Hematopoietic multipotent progenitor cell treated with erythropoietin and hydrocortisone succinate and interleukin-3 and kit ligand, for 8 days (in vitro differentiated cells): ENCODE measurements at regions not wholly inside any gene's neighbourhood (a gene's known extent, or its start where the extent isn't known, plus 50 kb on each side); places are given as distances from the start of the nearest gene placed in this dataset.

ENCODE experiments used
- DNase-seq: peaks from one replicate; pipeline ENCODE4 v3.0.0-alpha.2; 2015

DNA sequence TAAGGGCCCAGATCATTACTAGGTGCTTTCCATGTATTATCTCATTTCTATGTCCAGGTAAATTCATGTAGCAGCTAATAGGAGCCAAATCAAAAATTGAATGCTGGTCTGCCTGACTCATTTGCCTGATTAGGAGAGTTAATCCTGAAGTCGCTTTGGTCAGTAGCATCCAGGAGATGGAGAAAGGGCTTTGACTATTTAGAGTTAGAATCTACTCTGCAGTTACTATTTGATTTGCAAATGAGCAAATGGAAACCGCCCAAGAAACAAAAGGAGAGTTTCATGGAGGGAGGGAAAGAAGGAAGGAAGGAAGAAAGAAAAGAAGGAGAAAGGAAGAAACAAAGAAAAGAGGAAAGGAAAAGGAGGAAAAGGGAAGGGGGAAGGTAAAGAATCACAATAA is 539.6 kb upstream of the MMS22L start:
- no peak for DNase-seq

DNA sequence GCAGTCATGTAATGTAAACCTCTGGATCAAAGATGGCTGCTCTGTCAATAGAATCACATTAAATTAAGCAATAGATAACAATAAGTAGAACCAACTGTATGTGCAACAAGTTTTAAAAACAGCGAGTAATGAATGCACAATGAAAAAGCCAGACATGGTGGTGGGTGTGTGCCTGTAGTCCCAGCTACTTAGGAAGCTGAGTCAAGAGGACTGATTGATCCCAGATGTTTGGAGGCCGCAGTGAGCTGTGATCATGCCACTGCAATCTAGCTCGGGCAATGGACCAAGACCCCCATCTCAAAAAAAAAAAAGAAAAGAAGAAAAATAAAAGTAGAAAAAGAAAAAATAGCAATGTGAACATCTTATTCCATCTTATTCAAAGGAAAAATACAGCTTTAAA is 558.7 kb upstream of the MMS22L start:
- DNase-seq = no peak

DNA sequence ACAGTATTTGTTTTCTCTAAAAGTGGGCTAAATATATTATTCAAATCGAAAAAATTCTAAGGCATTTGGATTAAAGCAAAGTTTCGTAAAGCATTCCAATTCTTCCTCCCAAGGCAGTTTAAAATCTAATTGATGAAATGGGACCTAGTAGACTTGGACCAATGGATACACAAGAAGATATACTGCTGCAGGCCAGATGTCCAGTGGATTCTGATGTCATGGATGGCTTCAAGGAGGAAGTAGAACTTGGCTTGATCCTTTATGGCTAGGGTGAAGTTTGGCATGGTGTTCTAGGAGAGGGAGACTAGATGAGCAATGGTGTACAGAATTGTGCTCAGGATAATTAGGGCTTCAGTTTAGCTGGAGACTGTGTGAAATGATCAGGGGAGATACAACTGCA is 559.5 kb upstream of the MMS22L start:
- no peak for DNase-seq

DNA sequence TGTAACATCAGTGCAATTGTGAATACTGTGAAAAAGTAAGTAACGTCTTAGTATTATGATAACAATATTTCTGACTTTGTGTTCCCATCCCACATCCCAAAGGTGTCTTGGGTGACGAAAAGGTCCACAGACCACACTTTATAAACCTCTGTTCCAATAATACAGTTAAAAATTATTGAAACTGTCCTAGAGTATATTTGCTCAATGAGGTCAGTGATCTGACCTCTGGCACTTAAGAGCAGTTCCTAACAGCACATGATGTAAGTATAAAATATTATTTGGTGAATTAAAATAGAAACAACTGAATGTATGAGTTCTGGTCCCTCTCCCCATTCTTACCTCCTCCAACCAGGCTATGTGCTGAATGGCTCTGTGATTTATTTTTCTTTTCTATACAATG is 566.4 kb upstream of the MMS22L start:
- DNase-seq = no peak

DNA sequence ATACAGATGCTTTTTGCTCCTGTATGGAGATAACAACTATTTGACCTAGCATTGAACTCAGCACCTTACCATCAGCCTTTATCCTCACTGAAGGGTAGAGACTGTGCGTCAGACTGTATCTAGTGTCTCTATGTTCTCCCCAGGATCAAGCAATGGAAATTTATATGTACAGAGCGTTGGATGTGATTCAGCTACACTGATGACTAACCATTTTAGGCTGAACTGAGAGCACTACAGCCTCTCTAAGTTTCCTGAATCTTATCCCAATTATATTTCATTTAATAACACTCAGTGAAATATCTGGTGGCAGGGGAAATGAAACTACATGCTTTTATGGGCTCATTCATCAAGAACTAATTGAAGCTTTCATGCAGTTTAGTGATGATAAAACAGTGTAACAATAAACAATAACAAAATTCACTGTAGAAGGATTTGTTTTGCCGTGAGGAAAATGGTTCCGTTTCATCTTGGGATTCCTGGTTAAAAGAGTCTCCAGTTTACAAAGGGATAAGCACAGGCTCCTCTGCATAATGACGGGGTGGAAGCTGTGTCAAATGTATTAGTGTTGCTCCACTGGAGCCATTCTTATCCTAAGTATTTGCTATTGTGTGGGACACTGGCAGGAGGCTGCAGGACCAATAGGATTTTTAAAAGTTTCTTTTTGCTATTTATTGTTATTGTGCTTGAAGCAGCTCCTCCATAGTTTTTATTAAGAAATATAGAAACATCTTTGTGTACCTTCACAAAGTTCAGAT is 567.6 kb upstream of the MMS22L start:
- DNase-seq = no peak

DNA sequence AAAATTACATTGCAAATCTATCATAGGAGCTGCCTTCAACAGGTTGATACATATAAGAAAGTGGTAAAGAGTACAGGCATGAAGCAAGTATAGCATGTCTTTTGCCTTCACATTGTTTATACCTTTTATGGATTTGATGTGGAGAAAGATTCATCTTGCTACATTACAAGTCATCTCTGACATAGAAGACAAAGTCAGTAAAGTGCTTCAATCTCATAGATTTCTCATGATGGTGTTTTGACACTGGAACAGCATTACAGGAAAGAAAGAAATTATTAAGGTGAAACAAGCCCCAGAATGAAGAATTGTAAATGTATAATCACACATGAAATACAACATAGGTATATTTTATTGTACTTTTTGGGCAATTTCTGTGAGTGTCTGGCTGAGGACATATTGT is 580.7 kb upstream of the MMS22L start:
- no peak for DNase-seq

DNA sequence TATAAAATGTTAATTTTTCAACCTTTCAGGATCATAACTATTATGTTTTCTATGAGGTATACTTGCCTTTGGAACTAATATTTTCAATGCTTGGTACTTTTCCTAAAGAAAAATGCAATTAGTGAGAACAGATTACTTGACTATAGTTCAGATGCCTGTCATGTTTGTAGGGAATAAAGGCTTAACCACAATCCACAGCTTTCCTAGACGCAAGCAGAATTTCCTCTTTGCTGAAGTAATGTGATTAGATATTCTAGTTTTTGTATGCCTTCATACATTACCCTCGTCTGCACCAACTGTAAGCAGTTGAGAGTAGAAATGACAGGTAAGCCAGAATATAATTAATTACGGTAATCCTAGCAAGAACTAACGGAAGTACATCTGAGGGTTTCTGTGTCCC is 581.4 kb upstream of the MMS22L start:
- DNase-seq = no peak

DNA sequence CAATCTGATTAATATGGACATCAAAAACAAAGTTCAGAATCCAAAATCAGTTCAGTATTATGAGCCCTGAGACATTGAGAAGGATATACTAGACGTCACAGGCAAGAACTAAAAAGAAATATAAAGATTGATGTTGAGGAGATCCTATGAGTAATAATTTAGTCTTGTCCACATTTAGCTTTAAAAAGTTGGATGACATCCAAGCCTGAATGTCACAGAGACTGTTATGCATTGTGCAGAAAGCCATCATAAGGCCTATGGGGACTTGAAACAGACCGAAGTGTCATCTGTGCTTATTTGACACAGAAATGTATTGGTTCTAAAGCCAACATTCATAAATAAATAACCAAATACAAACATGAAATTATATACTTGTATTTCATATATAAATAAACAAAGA is 581.8 kb upstream of the MMS22L start:
- DNase-seq = no peak

DNA sequence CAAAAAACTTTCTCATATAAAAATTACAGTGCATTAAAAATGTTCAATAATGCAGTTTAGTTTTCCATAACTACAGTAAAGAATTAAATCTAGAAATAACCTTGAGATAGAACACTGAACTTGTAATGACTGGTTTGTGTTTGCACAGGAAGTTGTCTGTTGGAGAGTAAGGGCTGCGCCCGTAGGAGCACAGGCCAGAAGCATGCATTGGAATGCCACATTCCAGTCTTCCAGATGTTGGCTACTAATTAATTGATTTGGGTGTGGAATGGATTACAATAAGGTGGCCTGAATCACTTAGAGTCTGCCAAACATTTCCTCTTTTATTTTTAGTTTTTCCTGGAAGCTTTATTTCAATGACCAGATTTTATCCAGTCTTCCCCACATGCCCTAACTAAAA is 582.6 kb upstream of the MMS22L start:
- DNase-seq = no peak

DNA sequence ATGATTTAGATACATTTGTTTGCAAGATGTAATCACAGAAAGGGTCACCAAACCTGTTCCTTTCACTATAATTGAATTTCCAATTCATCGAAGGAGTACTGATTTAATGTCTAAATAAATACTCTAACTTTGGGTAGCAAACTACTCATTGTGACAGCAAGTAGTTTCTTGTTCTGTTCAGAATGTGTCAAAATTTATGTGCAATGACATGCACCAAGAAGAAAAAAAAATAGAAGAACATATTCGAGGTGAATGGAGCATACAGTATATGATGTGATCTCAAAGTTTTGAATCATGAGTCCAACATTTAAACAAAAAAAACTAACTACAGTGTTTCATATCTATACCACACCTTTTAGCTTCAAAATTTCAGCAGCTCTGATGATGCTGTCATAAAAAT is 583.6 kb upstream of the MMS22L start:
- no peak for DNase-seq

DNA sequence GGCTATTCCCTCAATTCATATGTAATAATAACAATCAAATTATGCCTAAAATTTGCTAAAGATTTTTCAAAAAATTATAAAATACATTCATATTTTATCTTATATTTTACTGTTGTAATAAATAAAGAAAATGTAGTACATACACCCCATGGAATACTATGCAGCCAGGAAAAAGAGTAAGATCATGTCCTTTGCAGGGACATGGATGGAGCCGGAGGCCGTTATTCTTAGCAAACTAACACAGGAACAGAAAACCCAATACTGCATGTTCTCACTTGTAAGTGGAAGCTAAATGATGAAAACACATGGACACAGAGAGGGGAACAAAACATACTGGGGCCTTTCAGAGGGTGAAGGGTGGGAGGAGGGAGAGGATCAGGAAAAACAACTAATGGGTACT is 584.2 kb upstream of the MMS22L start:
- no peak for DNase-seq

DNA sequence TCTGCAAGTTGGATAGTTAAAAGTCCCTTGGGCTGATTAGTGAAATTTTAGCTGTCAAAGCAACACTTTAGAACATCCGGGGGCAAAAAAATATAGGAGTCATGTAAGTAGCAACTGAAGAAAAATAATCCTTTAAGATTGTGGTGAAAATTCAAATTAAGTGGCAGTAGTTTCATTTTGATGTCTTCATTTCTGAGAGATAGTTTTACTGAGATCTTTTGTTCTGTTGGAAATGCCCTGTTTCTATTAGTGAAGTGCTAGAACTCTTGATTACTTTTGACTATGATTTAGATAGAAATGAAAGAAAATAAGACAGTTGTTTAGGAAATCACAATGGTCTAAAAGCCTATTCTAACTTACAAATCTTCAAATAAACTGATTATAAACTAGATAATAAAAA is 587.3 kb upstream of the MMS22L start:
- DNase-seq = no peak

DNA sequence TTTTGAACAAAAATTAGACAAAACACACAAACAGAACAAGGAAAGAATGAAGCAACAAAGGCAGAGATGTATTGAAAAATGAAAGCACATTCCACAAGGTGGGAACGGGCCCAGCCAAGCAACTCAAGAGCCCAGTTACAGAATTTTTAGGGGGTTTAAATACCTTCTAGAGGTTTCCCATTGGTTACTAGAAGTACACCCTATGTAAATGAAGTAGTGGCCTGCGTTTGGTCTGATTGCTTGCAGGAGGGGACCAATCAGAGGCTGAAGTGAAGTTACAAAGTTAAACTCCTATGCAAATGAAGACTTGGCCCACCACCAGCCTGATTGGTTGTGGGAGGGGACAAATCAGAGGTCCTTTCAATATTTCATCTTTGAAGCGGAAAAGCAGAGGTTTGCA is 593.7 kb upstream of the MMS22L start:
- DNase-seq = no peak

DNA sequence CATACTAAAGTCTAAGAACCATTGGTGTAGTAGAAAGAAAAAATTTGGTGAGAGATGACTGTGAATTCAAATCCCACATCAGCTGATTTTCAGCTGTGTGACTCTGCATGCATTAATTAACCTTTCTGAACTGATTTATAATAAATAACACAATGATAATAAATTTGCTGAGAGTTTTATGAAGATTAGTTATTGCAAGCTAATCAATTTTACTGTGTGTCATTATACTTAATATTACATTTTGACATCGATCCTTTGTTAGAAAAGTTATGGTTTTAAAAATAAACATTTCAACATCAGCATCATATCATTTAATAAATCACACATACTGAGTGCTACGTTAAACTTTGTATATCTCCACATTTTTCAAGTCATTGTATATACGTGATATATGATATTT is 599.7 kb upstream of the MMS22L start:
- DNase-seq = no peak

DNA sequence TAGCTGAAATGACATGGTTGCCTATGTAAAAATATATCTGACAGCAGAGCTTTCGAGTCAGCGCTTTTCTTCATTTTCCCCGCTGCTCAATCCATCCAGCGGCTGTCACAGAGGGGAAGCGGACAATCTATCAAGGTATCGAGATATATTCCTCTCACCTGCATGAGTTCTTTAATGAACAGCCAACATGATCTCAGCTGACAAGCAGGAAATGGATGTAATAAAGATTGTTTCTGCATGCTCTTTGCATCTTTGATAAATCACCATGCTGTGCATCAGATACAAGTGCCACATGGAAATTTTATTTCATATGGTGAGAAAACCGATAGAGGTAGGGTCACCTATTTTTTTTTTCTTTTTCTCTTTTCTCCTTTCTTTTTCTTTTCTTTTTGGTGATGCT is 602.3 kb upstream of the MMS22L start:
- DNase-seq = no peak

DNA sequence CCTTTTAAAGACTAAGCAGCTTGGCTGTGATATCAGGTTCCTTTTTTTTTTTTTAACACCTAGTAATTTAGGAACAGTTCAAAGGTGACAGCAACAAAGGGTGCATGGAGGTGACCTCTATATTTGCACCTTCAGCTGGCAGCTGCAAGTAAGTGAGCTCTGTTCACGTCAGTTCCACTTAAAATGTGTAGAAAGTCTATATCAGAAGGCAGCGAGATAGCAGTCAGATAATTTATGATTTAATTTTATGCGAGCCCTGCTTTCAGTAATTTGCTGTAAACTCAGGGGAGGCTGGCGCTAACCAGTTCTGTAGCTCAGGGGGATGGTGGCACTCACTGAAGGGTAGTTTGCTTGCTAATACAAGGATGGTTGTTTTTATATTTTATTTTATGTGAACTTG is 602.8 kb upstream of the MMS22L start:
- DNase-seq = no peak

DNA sequence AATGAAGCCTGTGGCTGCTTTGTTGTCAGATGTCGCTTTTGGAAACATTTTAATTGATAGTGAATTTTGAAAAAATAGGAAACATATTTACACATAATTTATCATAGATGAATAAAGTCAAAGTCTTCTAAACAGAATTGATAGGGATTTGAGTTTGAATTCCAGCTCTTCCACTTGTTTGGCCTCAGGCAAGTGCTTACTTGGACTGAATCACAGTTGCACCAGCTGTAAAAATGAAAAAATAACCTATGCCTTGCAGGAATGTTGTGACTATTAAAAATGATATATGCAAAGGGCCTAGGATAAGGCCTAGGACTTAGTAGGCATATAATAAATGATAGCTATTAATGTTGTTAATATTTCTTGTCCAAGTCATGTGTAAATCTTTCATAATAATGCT is 618.5 kb upstream of the MMS22L start:
- DNase-seq = no peak

DNA sequence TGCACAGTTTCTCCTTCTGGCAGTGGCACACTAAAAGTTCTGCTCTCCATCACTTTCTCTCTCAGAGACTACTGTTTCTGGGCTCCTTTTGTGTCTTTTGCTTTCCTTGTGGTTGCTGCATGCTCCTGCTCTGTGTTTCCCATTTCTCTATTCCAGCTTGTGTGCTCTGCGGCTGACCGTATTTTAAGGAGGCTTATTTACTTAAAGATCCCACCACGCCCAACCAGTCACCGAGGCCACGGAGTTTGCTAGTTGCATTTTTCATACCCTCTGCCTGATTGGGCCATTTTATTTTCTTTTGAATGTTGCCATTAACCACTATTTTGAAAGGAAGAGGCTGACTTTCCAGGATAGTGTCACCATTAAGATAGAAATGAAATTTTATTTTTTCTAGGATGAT is 626.4 kb upstream of the MMS22L start:
- no peak for DNase-seq

DNA sequence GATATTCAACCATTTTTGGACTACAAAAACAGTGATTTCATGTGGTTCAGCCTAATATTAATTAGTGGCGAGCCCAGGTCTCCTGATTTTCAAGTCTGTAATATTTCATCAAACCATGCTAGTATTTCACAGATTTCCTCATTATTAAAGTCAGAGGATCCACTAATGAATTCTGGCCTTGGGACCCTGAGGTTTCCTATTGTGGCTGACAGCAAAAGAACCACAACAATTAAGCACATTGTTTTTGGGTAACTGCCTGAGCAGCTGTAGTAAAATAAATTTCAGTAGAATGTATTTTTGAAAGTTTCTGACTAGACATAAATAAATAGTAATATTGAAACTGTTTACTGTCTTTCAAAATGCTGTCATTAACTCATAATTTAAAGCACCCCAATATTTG is 630.7 kb upstream of the MMS22L start:
- no peak for DNase-seq

DNA sequence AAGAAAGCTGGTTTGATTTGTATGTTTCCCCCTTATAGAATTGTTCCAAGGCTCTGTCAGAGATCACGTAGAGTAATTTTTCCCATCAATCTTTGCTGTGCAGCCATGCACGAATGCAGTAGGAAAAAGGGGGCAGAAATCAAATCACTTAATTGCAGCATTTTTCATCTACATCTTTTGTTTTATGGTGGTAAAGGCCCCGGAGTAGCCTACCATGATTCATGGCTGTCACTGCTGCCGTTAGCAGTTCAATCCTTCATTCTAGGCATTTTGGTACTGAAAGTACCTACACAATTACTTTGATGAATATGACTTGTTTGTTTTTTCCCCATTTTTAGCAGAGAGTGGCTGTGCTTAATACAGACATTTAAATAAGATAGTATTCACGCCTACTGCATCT is 631.9 kb upstream of the MMS22L start:
- no peak for DNase-seq

DNA sequence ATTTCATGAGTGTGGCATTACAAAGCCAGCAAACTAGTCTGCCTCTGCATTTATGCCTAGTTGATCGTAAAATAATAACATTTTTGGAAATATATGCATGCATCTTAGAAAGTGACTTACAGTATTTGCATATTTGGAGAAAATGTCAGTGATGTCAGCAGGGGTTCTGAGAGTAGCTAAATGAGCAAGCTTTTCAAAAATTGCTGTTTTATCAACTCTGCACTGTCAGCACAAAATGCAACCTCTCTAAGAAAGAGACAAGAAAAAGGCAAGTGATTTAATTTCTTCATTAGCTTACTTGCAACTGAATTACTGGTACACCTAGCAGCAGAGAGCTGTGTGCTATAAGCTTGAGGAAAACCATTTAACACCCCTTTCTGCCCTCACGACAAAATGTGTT is 632.5 kb upstream of the MMS22L start:
- DNase-seq = no peak

DNA sequence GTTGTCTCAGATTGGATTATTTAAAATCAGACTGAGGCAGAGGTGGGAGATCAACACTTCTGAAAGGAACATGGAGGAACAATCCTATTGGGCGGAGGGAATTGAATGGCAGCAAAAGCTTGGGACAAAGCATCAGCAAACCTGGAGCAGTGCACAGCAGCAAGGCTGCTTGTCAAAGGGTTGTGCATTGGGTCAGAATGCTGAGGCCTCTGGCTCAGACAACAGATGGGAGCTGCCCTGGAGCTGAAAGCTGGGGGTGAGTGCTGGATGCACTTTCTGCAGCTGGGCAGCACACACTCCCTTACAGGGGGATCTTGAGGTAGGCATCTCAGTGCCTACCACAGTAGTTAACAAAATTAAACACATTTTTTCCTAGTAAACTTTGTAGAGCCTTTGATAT is 634.4 kb upstream of the MMS22L start:
- DNase-seq = no peak

DNA sequence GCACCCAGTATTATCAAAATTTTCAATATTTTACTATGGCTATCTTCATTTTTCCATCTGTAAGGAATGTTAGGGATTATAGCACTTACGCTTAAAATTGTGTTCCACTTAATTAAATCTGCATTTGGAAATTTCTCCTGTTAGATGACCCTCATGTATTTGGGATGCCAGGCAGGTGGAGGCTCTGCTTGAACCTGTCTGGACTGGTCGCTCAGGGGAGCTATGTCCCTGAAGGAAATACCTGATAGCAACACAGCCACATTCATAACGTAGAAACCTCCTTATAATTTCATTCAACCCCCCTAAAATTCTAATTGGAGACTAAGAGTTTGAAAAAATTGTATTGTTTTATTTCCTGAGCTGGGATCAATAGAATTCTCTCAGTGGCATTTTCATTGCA is 636.0 kb upstream of the MMS22L start:
- no peak for DNase-seq

DNA sequence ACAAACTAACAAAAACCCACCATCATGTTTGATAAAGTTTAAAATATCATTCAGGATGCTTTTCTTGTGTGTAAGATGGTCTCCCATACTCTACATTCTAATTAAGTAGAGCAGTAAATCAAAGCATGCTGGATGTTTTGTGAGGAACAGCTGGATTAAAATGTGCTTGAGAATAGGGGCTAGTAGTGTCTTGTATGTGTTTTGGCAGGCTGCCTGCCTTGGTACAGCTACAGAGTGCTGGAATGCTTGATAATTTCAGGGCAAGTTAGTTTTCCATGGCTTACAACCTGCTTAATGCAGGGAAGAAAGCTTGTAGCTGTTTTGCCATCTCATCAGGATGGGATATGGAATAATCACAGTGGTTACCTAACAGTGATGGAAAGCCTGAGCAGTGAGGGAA is 636.6 kb upstream of the MMS22L start:
- no peak for DNase-seq

DNA sequence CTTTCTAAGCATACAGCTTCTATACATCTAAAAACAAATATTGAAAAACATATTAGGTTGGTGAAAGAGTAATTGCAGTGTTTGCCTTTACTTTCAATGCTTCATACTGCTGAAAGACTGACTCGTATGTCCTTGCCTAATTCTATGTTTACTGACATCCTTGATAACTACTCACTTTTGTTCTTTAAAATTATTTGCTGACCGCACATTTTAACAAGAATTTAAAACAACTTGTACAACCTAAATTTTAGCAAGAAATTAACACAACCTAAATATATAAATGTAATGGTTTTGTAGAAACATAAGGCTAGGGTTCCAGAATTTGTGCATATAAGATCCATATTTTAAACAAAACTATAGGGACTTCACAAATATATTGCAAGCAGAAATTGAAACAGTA is 640.2 kb upstream of the MMS22L start:
- DNase-seq = no peak

DNA sequence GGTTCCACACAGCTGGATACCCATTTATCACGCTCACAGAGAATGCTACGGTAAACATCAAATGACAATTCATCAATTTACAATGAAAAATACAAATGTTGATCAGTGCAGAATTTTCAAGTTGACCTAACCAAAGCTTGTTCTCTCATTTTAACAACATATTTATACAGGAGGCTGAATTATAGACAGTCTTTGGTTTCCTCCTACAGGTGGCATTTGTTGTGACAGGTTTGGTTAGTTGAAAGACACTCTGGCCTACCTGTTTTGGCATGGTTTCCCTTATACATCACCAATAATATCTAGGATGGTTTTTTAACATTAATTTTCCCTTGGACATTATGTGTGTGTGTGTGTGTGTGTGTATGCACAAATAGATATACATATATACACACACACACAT is 642.5 kb upstream of the MMS22L start:
- no peak for DNase-seq
